Sigmoid colon (tissue), 6 donors: ENCODE measurements at regions not wholly inside any gene's neighbourhood (a gene's known extent, or its start where the extent isn't known, plus 50 kb on each side); places are given as distances from the start of the nearest gene placed in this dataset.

Source experiments
- DNase-seq: peaks from one replicate; pipeline ENCODE4 v3.0.0-alpha.2; 2019
- H3K27ac ChIP-seq, 4 donors: fragments of 200-600 bp; sonication (generic); one replicate each; pipeline ENCODE4 v1.5.1; 2016 to 2019; ENCODE audit warnings: mild to moderate bottlenecking in 1 of 4
- H3K27me3 ChIP-seq, 3 donors: fragments of 200-600 bp; sonication (generic); one replicate each; pipeline ENCODE4 v1.5.1; 2019; ENCODE audit warnings: mild to moderate bottlenecking in 1 of 3
- H3K36me3 ChIP-seq, 4 donors: fragments of 200-600 bp; sonication (generic); one replicate each; pipeline ENCODE4 v1.5.1; 2016 to 2019
- H3K4me1 ChIP-seq, 4 donors: fragments of 200-600 bp; sonication (generic); one replicate each; pipeline ENCODE4 v1.5.1; 2017 to 2019
- H3K4me3 ChIP-seq, 4 donors: fragments of 200-600 bp; sonication (generic); one replicate each; pipeline ENCODE4 v1.5.1; 2017 to 2019; ENCODE audit warnings: mild to moderate bottlenecking in 2 of 4, moderate library complexity in 1 of 4
- H3K9me3 ChIP-seq, 4 donors: fragments of 200-600 bp in 3 of 4; sonication (generic) in 3 of 4; one replicate each; pipeline versions ENCODE4 v1.5.1 to v1.6.1; 2013 to 2019
- EP300 ChIP-seq, 4 donors: sonication (generic); formaldehyde crosslinking; IDR thresholded peaks; one replicate each; pipeline ENCODE4 v1.6.1; 2017; ENCODE audit warnings: antibody characterized with exemption in 4 of 4
- POLR2A ChIP-seq, 2 donors: fragments of 450-650 bp; IDR thresholded peaks; one replicate each; pipeline ENCODE4 v1.6.1; 2016; ENCODE audit warnings: antibody characterized with exemption in 2 of 2, mild to moderate bottlenecking in 2 of 2, moderate library complexity in 2 of 2
- POLR2AphosphoS5 ChIP-seq, 4 donors: sonication (generic); formaldehyde crosslinking; IDR thresholded peaks; one replicate each; pipeline ENCODE4 v1.6.1; 2017; ENCODE audit warnings: antibody characterized with exemption in 4 of 4
- WGBS, 2 donors: extraction: QIAGEN DNeasy Blood & Tissue Kit; methylation state at CpG; one replicate each; pipeline ENCODE4 v1.1.7; 2013; 5-methylcytosine and 5-hydroxymethylcytosine counted together
- intact Hi-C: fragments of 100-400 bp; cut with DNase I; formaldehyde crosslinking; loops from one replicate; pipeline ENCODE4 v1.15.1; 2023
- TF ChIP-seq, protein P1 (sequence below), 4 experiments: fragments of 450-650 bp in 3 of 4; fragments of 200-600 bp in 1 of 4; IDR thresholded peaks; one replicate each; pipeline ENCODE4 v1.5.1; 2016 to 2019; ENCODE audit warnings: antibody characterized with exemption in 4 of 4, mild to moderate bottlenecking in 3 of 4, moderate library complexity in 2 of 4
- donor health status: healthy with polysubstance abuse.
- donor health status: healthy.

DNA sequence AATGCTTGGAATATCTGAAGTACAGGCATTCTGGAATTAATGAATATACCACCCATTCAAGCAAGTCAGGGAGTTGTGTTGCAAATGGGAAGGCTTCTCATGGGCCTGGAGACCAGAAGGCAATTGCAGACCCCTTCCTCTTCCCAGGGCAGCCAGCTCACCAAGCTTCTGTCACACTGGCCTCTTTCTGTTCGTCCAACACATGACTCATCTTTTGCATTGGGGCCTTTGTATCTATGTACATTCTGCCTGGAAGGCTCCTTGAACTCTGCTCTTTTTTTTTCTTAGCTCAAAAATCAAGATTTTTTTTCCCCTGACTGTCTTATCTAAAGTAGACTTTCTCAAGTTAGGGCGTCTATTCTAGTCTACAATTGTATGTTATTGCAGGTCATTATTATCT is 132.9 kb upstream of the MYLIP start:
- no peak for TF ChIP-seq POLR2A (IDR thresholded peaks at IDR 0.05)
- TF ChIP-seq, protein P1, sequence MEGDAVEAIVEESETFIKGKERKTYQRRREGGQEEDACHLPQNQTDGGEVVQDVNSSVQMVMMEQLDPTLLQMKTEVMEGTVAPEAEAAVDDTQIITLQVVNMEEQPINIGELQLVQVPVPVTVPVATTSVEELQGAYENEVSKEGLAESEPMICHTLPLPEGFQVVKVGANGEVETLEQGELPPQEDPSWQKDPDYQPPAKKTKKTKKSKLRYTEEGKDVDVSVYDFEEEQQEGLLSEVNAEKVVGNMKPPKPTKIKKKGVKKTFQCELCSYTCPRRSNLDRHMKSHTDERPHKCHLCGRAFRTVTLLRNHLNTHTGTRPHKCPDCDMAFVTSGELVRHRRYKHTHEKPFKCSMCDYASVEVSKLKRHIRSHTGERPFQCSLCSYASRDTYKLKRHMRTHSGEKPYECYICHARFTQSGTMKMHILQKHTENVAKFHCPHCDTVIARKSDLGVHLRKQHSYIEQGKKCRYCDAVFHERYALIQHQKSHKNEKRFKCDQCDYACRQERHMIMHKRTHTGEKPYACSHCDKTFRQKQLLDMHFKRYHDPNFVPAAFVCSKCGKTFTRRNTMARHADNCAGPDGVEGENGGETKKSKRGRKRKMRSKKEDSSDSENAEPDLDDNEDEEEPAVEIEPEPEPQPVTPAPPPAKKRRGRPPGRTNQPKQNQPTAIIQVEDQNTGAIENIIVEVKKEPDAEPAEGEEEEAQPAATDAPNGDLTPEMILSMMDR (IDR thresholded peaks at IDR 0.05): no peak
- TF ChIP-seq POLR2AphosphoS5 (IDR thresholded peaks at IDR 0.05): no peak
- TF ChIP-seq EP300 (IDR thresholded peaks at IDR 0.05): no peak
- DNase-seq: no peak
- no peak overlapping the region for H3K27ac ChIP-seq
- no peak overlapping the region for H3K4me3 ChIP-seq
- H3K27me3 ChIP-seq: no peaks in the 10 kb centered on the region
- H3K4me1 ChIP-seq: no peaks in the 10 kb centered on the region
- no peaks in the 10 kb centered on the region for H3K9me3 ChIP-seq
- 69 to 82% methylated on average over 2 of the region's 2 CpGs for WGBS, 2 donors
- intact Hi-C loops: no loop called here
- H3K36me3 ChIP-seq: no peaks in the 10 kb centered on the region

- no peak overlapping the region for H3K27ac ChIP-seq
Observed at GRCh38 chr6:15995493-15995892, 133.4 kb upstream of the MYLIP start.

DNA sequence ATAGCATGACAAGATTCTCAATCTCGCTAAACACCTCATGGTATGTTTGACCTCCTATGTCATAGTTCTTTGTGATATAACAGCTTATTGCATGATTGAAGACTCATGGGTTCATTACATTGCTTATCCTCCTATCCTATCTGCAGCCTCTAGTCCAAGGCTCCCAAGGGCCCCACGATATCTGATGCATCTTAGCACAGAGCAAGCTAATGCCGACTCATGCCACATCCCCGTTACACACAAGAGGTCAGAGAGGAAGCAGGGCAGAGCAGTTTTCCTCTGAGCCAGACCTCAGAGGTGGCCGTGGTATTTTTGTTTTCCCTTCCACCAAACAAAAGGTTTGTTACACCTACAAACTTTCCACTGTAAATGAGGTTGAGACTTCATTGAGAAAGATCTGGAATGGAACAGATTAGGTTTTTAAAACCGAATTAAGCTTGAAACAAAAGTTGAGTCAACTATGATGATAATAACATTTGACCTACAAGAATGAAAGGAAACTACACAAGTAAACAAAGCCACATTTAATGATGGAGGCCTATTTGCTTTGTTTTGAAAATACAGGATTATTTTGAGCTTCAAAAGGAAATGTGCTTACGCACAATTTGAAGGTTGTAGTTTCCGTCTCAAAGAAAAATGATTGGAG is 133.9 kb upstream of the MYLIP start:
- no peak overlapping the region for H3K27ac ChIP-seq
- intact Hi-C loops: no loop called here

More at GRCh38 chr6:15995493-15995892, 133.4 kb upstream of the MYLIP start:
- H3K4me3 ChIP-seq: no peak overlapping the region
- intact Hi-C loops: no loop called here
- H3K4me1 ChIP-seq: no peaks in the 10 kb centered on the region
- H3K27me3 ChIP-seq: no peaks in the 10 kb centered on the region
- TF ChIP-seq, protein P1 (IDR thresholded peaks at IDR 0.05): no peak
- TF ChIP-seq POLR2A (IDR thresholded peaks at IDR 0.05): no peak
- no peak for TF ChIP-seq POLR2AphosphoS5 (IDR thresholded peaks at IDR 0.05)
- no peak for TF ChIP-seq EP300 (IDR thresholded peaks at IDR 0.05)
- H3K9me3 ChIP-seq: no peaks in the 10 kb centered on the region
- WGBS, 2 donors: 93 to 94% methylated on average over 2 of the region's 2 CpGs
- DNase-seq: no peak
- no peaks in the 10 kb centered on the region for H3K36me3 ChIP-seq

GRCh38 chr6:15993716-15994228 is 135.1 kb upstream of the MYLIP start:
- no peak overlapping the region for H3K4me3 ChIP-seq
- H3K4me1 ChIP-seq: no peaks in the 10 kb centered on the region
- intact Hi-C loops: no loop called here
- H3K9me3 ChIP-seq: no peaks in the 10 kb centered on the region
- 93 to 95% methylated on average over 5 of the region's 5 CpGs for WGBS, 2 donors
- no peak for DNase-seq
- no peaks in the 10 kb centered on the region for H3K27me3 ChIP-seq
- no peak overlapping the region for H3K27ac ChIP-seq
- TF ChIP-seq EP300 (IDR thresholded peaks at IDR 0.05) (no peak), POLR2AphosphoS5 (IDR thresholded peaks at IDR 0.05) (no peak), POLR2A (IDR thresholded peaks at IDR 0.05) (no peak)
- TF ChIP-seq, protein P1 (IDR thresholded peaks at IDR 0.05): no peak
- H3K36me3 ChIP-seq: no peaks in the 10 kb centered on the region

More for the DNA sequence above, 133.9 kb upstream of the MYLIP start:
- H3K36me3 ChIP-seq: no peaks in the 10 kb centered on the region
- TF ChIP-seq, protein P1 (IDR thresholded peaks at IDR 0.05): no peak
- no peak for TF ChIP-seq POLR2AphosphoS5 (IDR thresholded peaks at IDR 0.05)
- TF ChIP-seq EP300 (IDR thresholded peaks at IDR 0.05): no peak
- no peak for TF ChIP-seq POLR2A (IDR thresholded peaks at IDR 0.05)
- H3K4me1 ChIP-seq: no peaks in the 10 kb centered on the region
- 65 to 83% methylated on average over 8 of the region's 8 CpGs for WGBS, 2 donors
- no peaks in the 10 kb centered on the region for H3K9me3 ChIP-seq
- no peaks in the 10 kb centered on the region for H3K27me3 ChIP-seq
- no peak overlapping the region for H3K4me3 ChIP-seq
- DNase-seq: no peak

GRCh38 chr6:15990179-15990578 is 138.7 kb upstream of the MYLIP start:
- 80 to 89% methylated on average over 2 of the region's 2 CpGs for WGBS, 2 donors
- H3K27ac ChIP-seq: no peak overlapping the region
- no peaks in the 10 kb centered on the region for H3K36me3 ChIP-seq
- intact Hi-C loops: no loop called here
- TF ChIP-seq POLR2A (IDR thresholded peaks at IDR 0.05) (no peak), EP300 (IDR thresholded peaks at IDR 0.05) (no peak)
- TF ChIP-seq, protein P1 (IDR thresholded peaks at IDR 0.05): no peak
- H3K27me3 ChIP-seq: no peaks in the 10 kb centered on the region
- no peaks in the 10 kb centered on the region for H3K9me3 ChIP-seq
- no peaks in the 10 kb centered on the region for H3K4me1 ChIP-seq
- no peak overlapping the region for H3K4me3 ChIP-seq
- DNase-seq: no peak
